ENCODE measurements at regions not wholly inside any gene's neighbourhood (a gene's known extent, or its start where the extent isn't known, plus 50 kb on each side); places are given as distances from the start of the nearest gene placed in this dataset.
"Not testable (repeated sequence)": the region's sequence is repeated elsewhere in the genome, so short reads cannot be mapped to it uniquely, and the experiment has no call there.

- H3K27ac ChIP-seq (ENCODE audit: low read depth, low read length), result no peak overlapping the region
- no peak overlapping the region for H3K4me3 ChIP-seq (ENCODE audit: low read depth, low read length)
- H3K27me3 ChIP-seq (ENCODE audit: control insufficient read depth, insufficient read depth, low read length), result no peaks in the 10 kb centered on the region
- H3K36me3 ChIP-seq (ENCODE audit: control insufficient read depth, insufficient read depth, low read length), result no peaks in the 10 kb centered on the region
- H3K9me3 ChIP-seq (ENCODE audit: control insufficient read depth, insufficient read depth, low read depth, low read length), result no peaks in the 10 kb centered on the region
- no peak overlapping the region for H3K9ac ChIP-seq (ENCODE audit: low read length)
- H3K4me1 ChIP-seq (ENCODE audit: control insufficient read depth, insufficient read depth, low read length), result no peaks in the 10 kb centered on the region
Measured at GRCh38 chr12:9325471-9325870, 117.3 kb upstream of the PZP start.

GRCh38 chr12:9324782-9325181 lies 116.6 kb upstream of the PZP start:
- H3K4me1 ChIP-seq (ENCODE audit: control insufficient read depth, insufficient read depth, low read length), result no peaks in the 10 kb centered on the region
- H3K9me3 ChIP-seq (ENCODE audit: control insufficient read depth, insufficient read depth, low read depth, low read length), result no peaks in the 10 kb centered on the region
- no peak overlapping the region for H3K9ac ChIP-seq (ENCODE audit: low read length)
- H3K36me3 ChIP-seq (ENCODE audit: control insufficient read depth, insufficient read depth, low read length), result no peaks in the 10 kb centered on the region
- no peaks in the 10 kb centered on the region for H3K27me3 ChIP-seq (ENCODE audit: control insufficient read depth, insufficient read depth, low read length)
- no peak overlapping the region for H3K27ac ChIP-seq (ENCODE audit: low read depth, low read length)
- H3K4me3 ChIP-seq (ENCODE audit: low read depth, low read length), result no peak overlapping the region

GRCh38 chr12:9323144-9323681 lies 115.0 kb upstream of the PZP start:
- 0 out of 2 replicates have a peak, but pooled peaks cover 2% of the 10 kb centered on the region for H3K4me1 ChIP-seq (ENCODE audit: control insufficient read depth, insufficient read depth, low read length)
- H3K36me3 ChIP-seq (ENCODE audit: control insufficient read depth, insufficient read depth, low read length), result no peaks in the 10 kb centered on the region
- H3K27me3 ChIP-seq (ENCODE audit: control insufficient read depth, insufficient read depth, low read length), result no peaks in the 10 kb centered on the region
- H3K27ac ChIP-seq (ENCODE audit: low read depth, low read length), result no peak overlapping the region
- no peaks in the 10 kb centered on the region for H3K9me3 ChIP-seq (ENCODE audit: control insufficient read depth, insufficient read depth, low read depth, low read length)
- no peak overlapping the region for H3K9ac ChIP-seq (ENCODE audit: low read length)
- H3K4me3 ChIP-seq (ENCODE audit: low read depth, low read length), result no peak overlapping the region

- Histone ChIP-seq H3K4me1 (ENCODE audit: control insufficient read depth, insufficient read depth, low read length) (0 out of 2 replicates have a peak, but pooled peaks cover 2% of the 10 kb centered on the region), H3K27me3 (ENCODE audit: control insufficient read depth, insufficient read depth, low read length) (no peaks in the 10 kb centered on the region), H3K36me3 (ENCODE audit: control insufficient read depth, insufficient read depth, low read length) (no peaks in the 10 kb centered on the region), H3K9me3 (ENCODE audit: control insufficient read depth, insufficient read depth, low read depth, low read length) (no peaks in the 10 kb centered on the region), H3K4me3 (ENCODE audit: low read depth, low read length) (no peak overlapping the region), H3K27ac (ENCODE audit: low read depth, low read length) (no peak overlapping the region), H3K9ac (ENCODE audit: low read length) (no peak overlapping the region)
Measured at GRCh38 chr12:9319842-9320173, 111.6 kb upstream of the PZP start.

- no peak overlapping the region for H3K9ac ChIP-seq (ENCODE audit: low read length)
- no peaks in the 10 kb centered on the region for H3K27me3 ChIP-seq (ENCODE audit: control insufficient read depth, insufficient read depth, low read length)
- no peaks in the 10 kb centered on the region for H3K9me3 ChIP-seq (ENCODE audit: control insufficient read depth, insufficient read depth, low read depth, low read length)
- 0 out of 2 replicates have a peak, but pooled peaks cover 2% of the 10 kb centered on the region for H3K4me1 ChIP-seq (ENCODE audit: control insufficient read depth, insufficient read depth, low read length)
- no peaks in the 10 kb centered on the region for H3K36me3 ChIP-seq (ENCODE audit: control insufficient read depth, insufficient read depth, low read length)
- H3K27ac ChIP-seq (ENCODE audit: low read depth, low read length), result no peak overlapping the region
- H3K4me3 ChIP-seq (ENCODE audit: low read depth, low read length), result no peak overlapping the region
Measured at GRCh38 chr12:9319044-9319841, 111.0 kb upstream of the PZP start.

- H3K36me3 ChIP-seq (ENCODE audit: control insufficient read depth, insufficient read depth, low read length), result peaks cover 21% of the 10 kb centered on the region
- H3K4me3 ChIP-seq (ENCODE audit: low read depth, low read length); H3K9me3 ChIP-seq (ENCODE audit: control insufficient read depth, insufficient read depth, low read depth, low read length); H3K27ac ChIP-seq (ENCODE audit: low read depth, low read length); H3K27me3 ChIP-seq (ENCODE audit: control insufficient read depth, insufficient read depth, low read length); H3K4me1 ChIP-seq (ENCODE audit: control insufficient read depth, insufficient read depth, low read length); H3K9ac ChIP-seq (ENCODE audit: low read length): not testable (repeated sequence)
Measured at GRCh38 chr12:9313479-9313878, 105.3 kb upstream of the PZP start.

GRCh38 chr12:9312406-9313392 lies 104.5 kb upstream of the PZP start:
- H3K4me3 ChIP-seq (ENCODE audit: low read depth, low read length); H3K27ac ChIP-seq (ENCODE audit: low read depth, low read length); H3K27me3 ChIP-seq (ENCODE audit: control insufficient read depth, insufficient read depth, low read length); H3K9me3 ChIP-seq (ENCODE audit: control insufficient read depth, insufficient read depth, low read depth, low read length); H3K4me1 ChIP-seq (ENCODE audit: control insufficient read depth, insufficient read depth, low read length); H3K9ac ChIP-seq (ENCODE audit: low read length): not testable (repeated sequence)
- peaks cover 23% of the 10 kb centered on the region for H3K36me3 ChIP-seq (ENCODE audit: control insufficient read depth, insufficient read depth, low read length)

GRCh38 chr12:9311454-9311853 lies 103.3 kb upstream of the PZP start:
- H3K9ac ChIP-seq (ENCODE audit: low read length); H3K27me3 ChIP-seq (ENCODE audit: control insufficient read depth, insufficient read depth, low read length): not testable (repeated sequence)

GRCh38 chr12:9310645-9311044 lies 102.5 kb upstream of the PZP start:
- not testable (repeated sequence) for H3K4me3 ChIP-seq (ENCODE audit: low read depth, low read length); H3K4me1 ChIP-seq (ENCODE audit: control insufficient read depth, insufficient read depth, low read length); H3K9me3 ChIP-seq (ENCODE audit: control insufficient read depth, insufficient read depth, low read depth, low read length); H3K9ac ChIP-seq (ENCODE audit: low read length); H3K27me3 ChIP-seq (ENCODE audit: control insufficient read depth, insufficient read depth, low read length); H3K27ac ChIP-seq (ENCODE audit: low read depth, low read length)
- H3K36me3 ChIP-seq (ENCODE audit: control insufficient read depth, insufficient read depth, low read length), result peaks cover 31% of the 10 kb centered on the region

More at GRCh38 chr12:9311454-9311853, 103.3 kb upstream of the PZP start:
- H3K36me3 ChIP-seq (ENCODE audit: control insufficient read depth, insufficient read depth, low read length), result peaks cover 29% of the 10 kb centered on the region
- not testable (repeated sequence) for H3K4me1 ChIP-seq (ENCODE audit: control insufficient read depth, insufficient read depth, low read length); H3K9me3 ChIP-seq (ENCODE audit: control insufficient read depth, insufficient read depth, low read depth, low read length); H3K27ac ChIP-seq (ENCODE audit: low read depth, low read length); H3K4me3 ChIP-seq (ENCODE audit: low read depth, low read length)

- not testable (repeated sequence) for H3K27me3 ChIP-seq (ENCODE audit: control insufficient read depth, insufficient read depth, low read length); H3K4me1 ChIP-seq (ENCODE audit: control insufficient read depth, insufficient read depth, low read length); H3K9ac ChIP-seq (ENCODE audit: low read length); H3K9me3 ChIP-seq (ENCODE audit: control insufficient read depth, insufficient read depth, low read depth, low read length); H3K4me3 ChIP-seq (ENCODE audit: low read depth, low read length); H3K27ac ChIP-seq (ENCODE audit: low read depth, low read length)
- H3K36me3 ChIP-seq (ENCODE audit: control insufficient read depth, insufficient read depth, low read length), result peaks cover 37% of the 10 kb centered on the region
Measured at GRCh38 chr12:9309749-9310148, 101.6 kb upstream of the PZP start.

- H3K9me3 ChIP-seq (ENCODE audit: control insufficient read depth, insufficient read depth, low read depth, low read length); H3K4me1 ChIP-seq (ENCODE audit: control insufficient read depth, insufficient read depth, low read length); H3K27ac ChIP-seq (ENCODE audit: low read depth, low read length); H3K4me3 ChIP-seq (ENCODE audit: low read depth, low read length); H3K9ac ChIP-seq (ENCODE audit: low read length); H3K27me3 ChIP-seq (ENCODE audit: control insufficient read depth, insufficient read depth, low read length): not testable (repeated sequence)
- peaks cover 42% of the 10 kb centered on the region for H3K36me3 ChIP-seq (ENCODE audit: control insufficient read depth, insufficient read depth, low read length)
Measured at GRCh38 chr12:9308745-9309144, 100.5 kb upstream of the PZP start.

Measured in HUES6 (cell line).